HG03097 (cell line): ENCODE measurements at regions not wholly inside any gene's neighbourhood (a gene's known extent, or its start where the extent isn't known, plus 50 kb on each side); places are given as distances from the start of the nearest gene placed in this dataset.

Source experiments
- ATAC-seq: cut with Tn5 transposase; IDR thresholded peaks from one replicate; pipeline ENCODE4 v1.9.1; 2021; ENCODE audit not compliant: unreplicated experiment, low FRiP score

DNA sequence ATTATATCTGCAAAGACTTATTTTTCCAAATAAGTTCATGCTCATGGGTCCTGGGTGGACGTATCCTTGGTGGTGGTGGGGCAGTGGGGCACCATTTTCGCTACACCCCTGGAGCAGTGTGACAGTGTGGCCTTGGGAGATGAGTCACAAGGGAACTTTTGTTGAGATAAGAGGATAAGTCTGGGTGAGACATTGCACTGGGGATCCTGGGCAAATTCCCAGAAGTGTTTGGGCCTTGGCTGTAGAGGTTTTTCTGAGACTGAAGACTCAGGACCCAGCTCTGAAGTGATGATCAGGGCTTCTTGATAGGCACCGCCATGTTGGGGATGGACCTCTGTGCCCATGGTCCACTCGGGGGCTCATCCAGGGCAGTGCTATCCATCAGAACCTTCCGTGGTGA, 149.4 kb downstream of the MACROH2A1 start:
- ATAC-seq, result no peak

GRCh38 chr5:135248801-135249231, 150.2 kb downstream of the MACROH2A1 start:
- ATAC-seq, result no peak

- ATAC-seq, result no peak
Observed at GRCh38 chr5:135246923-135247795, 151.9 kb downstream of the MACROH2A1 start.

GRCh38 chr5:135246605-135246922, 152.5 kb downstream of the MACROH2A1 start:
- ATAC-seq, result no peak

- no peak for ATAC-seq
Observed at GRCh38 chr5:135245521-135246499, 153.2 kb downstream of the MACROH2A1 start.

DNA sequence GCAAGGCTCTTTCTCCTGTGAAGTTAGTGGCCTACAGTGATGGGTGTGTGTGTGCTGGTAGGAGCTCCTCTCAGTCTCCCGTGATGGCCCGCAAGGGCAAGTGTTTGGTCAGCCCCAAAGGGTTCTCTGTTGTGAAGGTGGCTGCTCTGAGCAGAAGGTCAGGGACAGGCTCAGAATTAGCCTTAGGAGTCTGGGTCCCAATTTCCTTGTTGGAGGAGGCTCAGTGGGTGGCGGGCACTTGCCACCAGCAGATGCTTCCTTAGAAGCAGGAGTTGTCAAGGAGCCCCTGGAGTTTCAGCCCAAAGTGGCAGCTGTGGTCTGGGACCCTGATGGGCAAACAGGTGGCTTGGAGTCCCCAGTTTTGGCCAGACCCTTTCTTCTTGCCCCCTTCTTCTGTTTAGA, 154.4 kb downstream of the MACROH2A1 start:
- ATAC-seq, result no peak

DNA sequence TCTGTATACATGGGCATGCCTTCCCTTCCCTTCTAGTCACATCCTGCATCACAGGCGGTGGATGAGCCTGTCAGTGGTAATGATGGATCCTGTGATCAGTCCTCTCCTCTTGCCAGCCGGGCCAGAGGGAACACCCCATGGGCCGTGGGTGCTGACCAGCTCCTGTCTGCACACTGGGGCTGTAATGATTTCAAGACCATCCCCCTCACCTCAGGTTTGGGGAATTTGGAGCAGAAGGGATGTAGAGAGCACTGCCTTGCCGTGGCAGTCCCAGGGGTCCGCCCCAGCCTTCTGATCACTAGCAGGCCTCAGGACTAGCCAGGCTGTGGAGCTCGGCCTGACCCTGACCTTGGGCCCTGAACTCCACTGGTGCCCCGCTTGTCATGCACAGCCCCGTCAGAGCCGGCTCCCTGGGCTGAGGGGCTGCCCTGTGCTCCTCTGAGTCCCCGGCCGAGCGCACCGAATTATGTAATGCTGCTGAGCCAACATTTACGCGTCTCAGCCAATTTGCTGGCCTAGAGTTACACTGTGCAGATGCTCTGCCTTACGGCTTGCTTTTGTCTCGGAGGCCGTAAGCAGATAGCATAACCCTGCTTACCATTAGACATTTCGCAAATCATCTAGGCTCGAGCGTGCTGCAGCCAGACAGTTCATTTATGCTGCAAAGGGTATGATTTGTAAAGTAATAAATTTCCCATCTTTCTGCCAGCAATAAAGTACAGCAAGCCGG, 155.3 kb downstream of the MACROH2A1 start:
- ATAC-seq, result no peak

DNA sequence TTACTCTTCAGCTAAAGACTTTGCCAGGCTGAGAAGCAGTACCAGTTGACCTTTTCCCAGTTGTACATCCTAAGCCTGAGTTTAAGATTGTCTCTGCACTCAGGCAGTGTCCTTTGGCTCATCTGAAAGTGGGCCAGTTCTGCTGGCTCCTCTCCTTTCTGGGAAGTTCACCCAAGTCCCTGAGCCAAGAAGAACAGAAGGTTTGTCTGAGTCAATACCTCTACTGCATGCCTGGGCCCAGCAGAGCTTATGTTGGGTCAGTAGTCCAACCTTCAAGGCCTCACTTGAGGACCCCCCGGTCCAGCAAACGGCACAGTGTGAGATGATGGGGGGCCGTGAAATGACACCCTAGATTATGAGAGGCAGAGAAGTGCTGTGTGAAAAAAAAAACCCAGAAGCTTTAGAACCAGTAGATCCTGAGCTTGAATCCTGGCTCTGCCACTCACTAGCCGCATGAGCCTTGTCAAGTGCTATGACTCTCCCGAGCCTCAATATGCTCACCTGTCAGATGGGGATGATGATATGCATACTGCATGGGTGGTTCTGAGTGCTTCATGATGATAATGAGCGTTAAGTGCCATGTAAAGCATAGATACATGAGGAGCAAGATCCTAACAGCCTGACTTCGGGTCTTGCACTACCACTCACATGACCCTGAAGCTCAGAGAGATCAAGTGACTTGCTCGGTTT, 156.0 kb downstream of the MACROH2A1 start:
- ATAC-seq, result no peak

DNA sequence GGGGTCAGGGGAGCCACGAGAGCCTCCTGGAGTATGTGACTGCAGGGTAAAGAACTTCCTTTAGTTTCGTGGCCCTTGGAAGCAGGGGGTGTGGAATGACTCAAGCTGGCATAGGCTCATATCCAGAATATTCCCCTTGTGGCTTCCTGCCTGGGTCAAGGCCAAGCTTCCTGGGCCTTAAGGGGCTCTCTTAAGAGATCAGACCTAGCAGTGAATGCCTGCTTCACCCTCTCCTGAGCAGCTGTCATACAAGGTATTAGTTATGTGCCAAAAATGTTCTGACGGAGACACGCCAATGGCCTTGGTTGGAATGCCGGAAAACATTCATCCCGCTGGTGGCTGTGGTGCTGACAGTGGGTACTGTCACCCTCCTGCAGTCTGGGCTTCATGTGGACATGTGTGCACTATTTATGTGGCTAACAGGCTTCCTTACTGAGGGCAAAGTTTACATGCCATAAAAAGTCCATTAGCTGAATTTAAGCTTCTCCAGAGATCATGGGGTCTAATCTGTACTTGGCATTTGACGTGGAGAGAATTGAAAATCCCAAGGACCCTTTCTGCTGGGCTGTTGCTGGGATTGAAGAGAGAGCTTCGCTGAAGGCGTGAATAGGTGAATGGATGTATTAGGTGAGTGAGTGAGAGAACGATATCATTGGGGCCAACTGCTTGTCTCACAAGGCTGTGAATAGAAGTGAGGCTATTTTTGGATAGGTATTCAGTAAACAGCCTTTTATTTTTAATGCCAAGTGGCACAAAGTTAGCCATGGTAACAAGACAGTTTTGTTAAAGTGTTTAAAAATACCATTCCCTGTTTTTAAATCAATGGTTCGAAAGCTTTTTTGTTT, 156.8 kb downstream of the MACROH2A1 start:
- ATAC-seq, result no peak

DNA sequence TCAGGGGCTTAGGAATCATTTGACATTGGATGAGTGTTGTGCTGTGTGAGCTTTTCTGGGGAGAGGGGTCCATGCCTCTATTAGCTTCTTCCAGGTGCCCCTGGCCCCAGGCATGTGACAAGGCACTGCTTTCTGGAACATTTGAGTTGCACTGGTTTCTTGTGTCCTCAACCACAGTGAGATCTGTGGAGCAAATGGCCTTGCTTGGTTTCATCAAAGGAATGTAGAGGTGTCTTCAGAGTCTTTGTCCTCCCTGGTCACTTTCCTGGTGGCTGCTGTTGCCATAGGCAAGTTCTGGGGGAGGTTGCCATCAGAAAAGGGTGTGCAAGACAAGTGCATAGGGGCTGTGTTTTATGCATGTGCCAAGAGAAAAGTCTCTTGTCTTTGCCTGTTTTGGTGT, 157.5 kb downstream of the MACROH2A1 start:
- no peak for ATAC-seq

DNA sequence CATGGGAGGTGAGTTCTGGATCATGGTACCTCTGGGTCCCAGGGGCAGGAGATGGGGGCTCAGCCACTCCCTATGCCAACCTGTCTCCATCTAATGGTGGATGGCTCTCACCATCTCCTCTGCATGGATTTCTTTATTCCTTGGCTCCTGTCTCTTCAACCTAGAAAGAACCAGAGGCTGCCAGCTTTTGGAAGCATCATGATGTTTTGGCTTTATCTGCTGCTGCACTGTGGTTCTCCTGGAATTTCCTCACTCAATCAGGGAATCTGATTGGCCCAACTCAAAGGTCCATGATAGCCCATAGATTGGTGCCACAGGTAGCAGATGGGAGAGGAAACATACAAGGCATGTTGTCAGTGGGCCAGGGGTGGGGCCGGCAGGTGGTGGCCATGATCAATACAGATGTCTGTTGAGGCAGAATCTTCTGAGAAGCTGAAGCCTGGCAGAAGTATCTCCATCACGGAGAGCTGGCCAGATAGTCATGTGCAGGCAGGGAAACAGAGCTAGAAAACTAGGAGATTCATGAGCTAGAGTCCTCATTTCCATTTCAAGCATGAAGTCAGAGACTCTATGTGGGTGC, 158.2 kb downstream of the MACROH2A1 start:
- no peak for ATAC-seq

GRCh38 chr5:135240283-135240633, 158.8 kb downstream of the MACROH2A1 start:
- no peak for ATAC-seq

- ATAC-seq, result no peak
Observed at GRCh38 chr5:135239453-135240282, 159.4 kb downstream of the MACROH2A1 start.

- no peak for ATAC-seq
Observed at GRCh38 chr5:135238622-135239452, 160.2 kb downstream of the MACROH2A1 start.

DNA sequence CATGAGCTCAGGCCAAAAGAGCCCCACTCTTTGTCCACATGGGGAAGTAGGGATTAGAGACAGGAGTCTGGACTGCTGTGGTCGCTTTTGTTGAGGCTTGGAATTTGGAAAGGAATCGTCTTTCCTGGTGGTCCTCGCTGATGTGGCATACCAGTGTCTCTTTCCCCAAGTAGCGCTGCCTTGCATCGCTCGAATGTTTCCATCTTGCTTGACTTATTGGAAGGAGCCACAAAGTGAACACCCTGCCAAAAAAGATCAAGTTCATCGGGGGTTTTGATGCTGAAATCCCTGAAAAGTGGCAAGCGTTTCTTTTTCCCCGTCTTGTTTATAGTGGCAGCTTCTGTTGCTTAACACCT, 161.3 kb downstream of the MACROH2A1 start:
- no peak for ATAC-seq

DNA sequence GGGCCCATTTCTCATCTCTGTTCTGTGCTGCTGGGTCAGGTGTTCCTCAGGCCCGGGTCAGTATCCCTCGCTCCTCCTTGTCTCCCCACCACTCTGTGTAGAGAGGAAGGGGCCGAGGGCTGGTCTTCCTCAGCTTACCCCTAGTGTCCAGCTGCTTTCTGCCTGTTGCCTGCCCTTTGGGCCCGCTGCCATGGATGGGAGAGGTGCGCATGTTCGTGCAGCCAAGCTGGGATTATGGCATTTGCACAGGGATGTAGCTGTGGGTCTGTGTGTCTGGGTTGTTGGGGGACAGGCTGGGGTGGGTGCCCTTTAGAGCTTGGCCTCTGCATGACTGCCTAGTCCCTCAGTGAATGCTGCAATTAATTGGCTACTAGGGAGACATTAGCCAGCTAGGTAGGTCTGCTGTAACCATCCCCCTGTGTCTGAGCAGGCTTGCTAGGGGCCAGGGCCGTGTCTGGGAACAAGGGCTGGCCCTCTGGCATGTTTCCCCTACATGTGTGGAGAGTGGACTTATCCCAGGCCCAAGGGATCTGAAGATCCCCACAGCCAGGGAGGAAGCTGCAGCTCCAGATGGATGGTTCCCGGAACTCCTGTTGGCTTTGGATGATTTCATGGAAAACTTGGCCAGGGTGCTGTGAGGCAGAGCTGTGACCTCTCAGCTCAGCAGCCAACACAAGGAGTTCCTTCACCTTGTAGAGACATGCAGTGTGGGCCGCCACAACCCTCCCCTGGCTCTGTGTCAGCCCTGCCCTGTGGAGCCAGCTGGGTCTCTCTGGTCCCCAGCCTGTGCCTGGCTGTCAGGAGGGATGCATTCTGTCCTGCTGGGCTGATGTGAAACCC, 161.9 kb downstream of the MACROH2A1 start:
- ATAC-seq, result no peak
